ENCODE measurements at regions not wholly inside any gene's neighbourhood (a gene's known extent, or its start where the extent isn't known, plus 50 kb on each side); places are given as distances from the start of the nearest gene placed in this dataset.
A peak's percentile ranks its signal among the peaks of the same experiment; 100 is the strongest.
"Not testable (repeated sequence)": the region's sequence is repeated elsewhere in the genome, so short reads cannot be mapped to it uniquely, and the experiment has no call there.

DNA sequence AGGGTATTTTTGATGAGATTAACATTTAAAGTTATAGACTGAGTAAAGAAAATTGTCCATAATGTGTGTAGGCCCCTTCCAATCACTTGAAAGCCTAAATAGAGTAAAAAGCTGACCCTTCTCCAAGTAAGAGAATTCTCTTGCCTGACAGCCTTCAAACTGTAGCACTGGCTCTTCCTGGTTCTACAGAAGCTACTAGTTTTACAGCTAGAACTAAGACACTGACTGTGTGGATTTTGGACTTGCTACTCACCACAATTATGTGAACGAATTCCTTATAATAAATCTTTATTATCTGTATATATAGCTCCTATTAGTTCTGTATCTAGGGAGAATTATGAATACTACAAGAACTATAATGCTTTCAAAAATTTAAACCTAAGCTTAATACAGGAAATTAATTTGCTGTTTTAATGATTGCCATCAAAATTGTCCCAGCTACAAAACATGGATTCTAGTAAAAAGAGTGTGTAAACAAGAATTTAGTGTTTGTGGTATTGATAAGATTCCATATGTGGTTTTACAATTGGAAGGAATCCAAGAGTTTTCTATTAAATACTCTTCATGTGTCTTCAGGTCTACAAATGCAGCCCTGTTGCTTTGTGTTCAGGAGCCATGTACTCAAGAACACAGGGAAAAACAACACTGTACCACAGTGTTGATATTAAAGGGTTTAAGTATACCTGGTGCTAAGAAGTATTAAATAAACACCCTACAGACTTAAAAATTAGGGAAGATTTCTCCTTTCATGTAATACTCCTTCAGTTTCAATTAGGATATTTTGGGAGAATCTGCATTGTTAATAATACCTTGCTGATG is 366.5 kb downstream of the CXXC4 start:
- no peak for DNase-seq

DNA sequence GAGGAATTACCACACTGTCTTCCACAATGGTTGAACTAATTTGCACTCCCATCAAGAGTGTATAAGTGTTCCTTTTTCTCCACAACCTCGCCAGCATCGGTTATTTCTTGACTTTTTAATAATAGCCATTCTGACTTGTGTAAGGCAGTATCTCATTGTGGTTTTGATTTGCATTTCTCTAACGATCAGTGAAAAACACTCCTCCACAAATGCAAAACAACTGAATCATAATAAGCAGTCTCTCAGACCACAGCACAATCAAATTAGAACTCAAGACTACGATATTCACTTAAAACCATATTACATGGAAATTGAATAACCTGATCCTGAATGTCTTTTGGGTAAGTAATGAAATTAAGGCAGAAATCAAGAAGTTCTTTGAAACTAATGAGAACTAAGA is 371.7 kb downstream of the CXXC4 start:
- DNase-seq, result no peak

DNA sequence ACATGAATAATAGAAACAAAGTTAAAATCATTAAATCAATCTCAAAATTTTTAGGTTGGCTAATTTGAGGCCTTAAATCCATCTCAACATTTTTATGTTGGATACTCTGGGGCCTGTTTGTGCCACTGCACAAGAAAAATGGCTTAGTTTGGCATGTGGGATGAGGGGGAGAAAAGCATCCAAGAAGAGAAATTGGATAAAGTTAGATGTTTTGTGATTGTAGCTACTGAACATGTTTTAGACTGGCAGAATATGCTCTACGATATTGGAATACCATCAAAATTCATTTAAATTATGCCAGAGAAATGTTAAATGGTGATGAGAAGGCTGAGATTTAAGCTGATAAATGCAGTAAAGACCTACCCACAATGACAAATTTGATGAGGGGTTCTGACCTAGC is 376.9 kb downstream of the CXXC4 start:
- no peak for DNase-seq

DNA sequence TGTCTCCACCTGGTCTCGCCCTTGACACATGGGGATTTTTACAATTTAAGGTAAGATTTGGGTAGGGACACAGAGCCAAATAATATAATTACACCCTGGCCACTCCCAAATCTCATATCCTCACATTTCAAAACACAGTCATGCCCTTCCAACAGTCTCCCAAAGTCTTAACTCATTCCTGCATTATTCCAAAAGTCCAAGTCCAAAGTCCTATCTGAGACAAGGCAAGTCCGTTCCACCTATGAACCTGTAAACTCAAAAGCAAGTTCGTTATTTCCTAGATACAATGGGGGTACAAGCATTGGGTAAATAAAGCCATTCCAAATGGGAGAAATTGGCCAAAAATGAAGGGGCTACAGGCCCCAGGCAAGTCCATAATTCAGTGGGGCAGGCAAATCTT is 380.8 kb downstream of the CXXC4 start:
- DNase-seq, result no peak

DNA sequence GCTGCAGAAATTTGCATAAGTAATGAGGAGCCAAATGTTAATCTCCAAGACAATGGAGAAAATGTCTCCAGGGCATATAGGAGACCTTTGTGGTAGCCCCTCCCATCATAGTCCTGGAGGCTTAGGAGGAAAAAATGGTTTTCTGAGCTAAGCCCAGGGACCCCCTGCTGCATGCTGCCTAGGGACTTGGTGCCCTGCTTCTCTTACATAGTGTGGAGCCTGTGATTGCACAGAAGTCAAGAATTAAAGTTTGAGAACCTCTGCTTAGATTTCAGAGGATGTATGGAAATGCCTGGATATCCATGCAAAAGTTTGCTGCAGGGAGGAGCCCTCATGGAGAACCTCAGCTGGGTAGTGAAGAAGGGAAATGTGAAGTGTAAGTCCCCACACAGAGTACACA is 379.4 kb upstream of the TACR3 start:
- DNase-seq, result no peak

DNA sequence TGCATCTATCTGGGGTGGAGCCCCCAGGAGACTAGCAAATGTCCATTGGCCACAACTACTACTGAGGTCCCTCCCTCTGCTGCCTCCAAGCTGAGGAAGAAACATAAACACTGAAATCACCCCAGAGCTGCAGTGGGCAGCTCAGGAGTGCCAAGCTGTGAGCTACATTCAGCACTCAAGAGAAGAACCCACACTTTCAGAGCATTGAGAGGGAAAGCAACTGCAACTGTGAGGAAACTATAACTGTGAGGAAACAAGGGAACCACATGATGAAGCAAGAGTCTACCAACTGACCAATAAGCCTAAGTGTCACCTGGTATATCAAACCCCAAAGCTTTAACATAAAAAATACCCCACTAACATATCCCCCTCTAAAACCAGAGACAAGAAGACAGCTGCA is 373.5 kb upstream of the TACR3 start:
- no peak for DNase-seq

DNA sequence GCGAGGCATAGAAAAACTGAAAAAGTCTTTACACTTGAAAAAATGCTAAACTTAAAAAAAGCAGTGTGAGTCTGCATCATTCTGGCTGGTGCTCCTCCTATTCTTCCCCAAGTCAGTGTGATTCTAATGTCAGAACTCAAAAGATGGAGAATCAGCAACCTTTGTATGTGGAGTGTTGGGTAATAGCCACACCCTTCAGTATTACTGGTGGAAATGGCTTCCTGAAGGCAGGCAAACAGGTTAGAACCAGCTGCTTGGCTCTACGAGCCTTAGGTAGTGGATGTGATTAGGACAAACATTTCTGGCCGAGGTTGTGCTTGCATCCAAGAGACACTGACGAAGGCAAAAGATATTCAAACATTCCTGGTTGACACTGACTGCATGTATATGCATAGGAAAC is 353.4 kb upstream of the TACR3 start:
- DNase-seq, result no peak

DNA sequence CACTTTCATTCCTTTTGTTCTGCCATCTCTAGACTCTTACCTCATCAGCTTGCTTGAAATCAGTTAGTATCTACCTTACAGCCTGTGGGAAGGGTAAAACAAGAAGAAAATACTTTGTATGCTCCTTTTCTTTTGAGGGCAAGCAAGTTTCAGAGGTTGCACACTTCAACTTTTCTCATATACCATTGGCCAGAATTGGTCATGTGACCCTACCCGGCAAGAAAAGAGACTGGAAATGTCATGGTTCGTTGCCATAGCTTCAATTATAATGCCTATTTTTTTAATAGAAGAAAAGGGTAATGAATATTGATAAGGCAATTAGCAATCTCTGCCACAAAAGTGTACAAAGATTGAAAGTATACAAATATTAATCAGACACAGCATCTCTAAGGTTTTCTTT is 346.7 kb upstream of the TACR3 start:
- DNase-seq, result no peak

DNA sequence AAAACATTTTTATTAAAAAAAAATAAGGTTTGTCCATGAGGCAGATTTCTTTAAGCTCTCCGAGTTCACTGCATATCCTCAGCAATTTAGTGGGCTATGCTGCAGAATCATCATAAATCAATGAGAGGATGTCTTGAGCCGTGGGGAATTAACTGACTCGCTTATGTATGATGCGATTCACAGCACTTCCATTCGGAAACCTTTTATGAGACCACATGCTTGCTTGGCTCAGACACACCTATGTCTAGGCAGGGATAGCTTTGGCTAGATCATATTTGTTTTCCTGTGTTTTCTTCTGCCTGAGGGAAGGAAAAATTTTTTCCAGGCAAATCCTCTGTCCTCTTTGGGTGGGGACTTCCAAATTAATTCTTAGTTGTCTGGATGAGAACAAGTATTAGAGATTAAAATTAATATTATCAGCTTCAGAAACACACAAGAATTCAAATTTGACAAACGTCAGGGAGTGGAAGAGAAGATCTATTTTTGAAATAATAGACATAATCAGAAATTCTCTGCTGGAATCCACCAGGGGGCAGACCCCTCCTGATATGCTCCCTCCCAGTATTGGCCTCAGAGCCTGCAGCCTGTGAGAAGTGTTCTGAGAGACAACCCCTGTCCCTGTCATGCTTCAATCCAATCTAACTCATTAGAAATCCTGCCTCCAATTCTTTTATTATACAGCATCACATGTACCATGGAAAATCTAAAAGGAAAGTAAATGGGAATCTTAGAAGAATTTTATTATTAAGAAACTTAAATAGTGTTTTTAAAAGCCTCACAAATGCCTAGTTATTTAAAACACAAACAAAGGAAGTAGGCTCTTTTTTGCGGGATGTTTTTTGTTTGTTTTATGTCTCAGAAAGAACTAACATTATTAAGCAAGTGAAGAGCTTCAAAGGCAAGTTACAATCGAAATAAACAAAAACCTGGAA is 345.1 kb upstream of the TACR3 start:
- DNase-seq, result peak; percentile 16

DNA sequence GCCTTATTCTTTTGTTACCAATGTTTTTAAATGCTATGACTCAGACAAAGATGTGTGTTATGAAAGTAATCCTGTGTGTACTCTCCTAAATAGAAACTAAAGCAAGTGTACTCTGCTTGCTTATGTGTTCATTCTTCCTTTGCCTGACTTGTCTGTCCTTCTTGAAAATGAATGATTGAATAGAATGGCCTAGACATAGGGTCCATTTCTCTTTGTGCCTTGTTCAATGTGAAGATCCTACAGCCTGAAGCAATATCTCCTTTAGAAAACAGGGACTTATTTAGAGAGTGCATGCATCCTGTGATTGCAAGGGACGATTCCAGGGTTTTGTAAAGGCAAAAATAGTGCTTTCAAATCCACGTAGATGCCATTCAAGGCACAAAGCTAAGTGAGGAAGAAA is 343.6 kb upstream of the TACR3 start:
- no peak for DNase-seq

DNA sequence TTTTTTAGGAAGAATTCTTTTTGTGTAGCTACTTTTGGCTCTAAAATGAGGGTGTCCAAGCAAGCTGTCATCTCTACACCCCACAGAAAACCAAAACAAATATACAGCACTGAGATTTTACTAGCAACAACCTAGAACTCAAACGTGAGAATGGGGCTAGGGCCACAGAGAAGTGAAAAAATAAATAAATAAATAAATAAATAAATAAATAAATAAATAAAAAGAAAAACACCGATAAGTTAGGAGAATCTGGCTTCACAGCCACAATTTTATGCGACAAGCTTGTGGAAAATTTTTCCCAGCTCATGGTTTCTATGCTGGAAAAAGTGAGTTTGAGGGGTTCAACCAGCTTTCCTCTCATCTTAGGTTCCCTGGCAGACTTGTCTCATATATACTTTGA is 324.6 kb upstream of the TACR3 start:
- no peak for DNase-seq

DNA sequence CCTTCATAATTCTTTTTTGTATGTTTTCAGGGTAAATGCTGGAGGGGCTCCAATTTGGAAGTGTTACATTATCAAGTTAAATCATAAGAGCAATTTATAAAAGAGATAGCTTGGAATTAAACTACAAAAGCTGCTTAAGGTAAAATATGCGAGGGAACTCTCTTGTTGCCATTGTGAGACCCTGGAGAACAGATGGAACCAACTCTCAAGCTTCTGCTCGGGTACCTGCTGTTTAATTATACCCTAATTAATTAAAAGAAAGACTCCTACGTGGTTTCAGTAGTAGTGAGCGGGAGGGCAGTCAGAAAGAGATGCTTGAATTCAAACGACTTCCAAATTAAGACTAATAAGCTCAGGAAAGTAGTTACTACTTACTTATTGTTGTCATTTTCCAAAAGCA is 313.1 kb upstream of the TACR3 start:
- DNase-seq, result no peak

DNA sequence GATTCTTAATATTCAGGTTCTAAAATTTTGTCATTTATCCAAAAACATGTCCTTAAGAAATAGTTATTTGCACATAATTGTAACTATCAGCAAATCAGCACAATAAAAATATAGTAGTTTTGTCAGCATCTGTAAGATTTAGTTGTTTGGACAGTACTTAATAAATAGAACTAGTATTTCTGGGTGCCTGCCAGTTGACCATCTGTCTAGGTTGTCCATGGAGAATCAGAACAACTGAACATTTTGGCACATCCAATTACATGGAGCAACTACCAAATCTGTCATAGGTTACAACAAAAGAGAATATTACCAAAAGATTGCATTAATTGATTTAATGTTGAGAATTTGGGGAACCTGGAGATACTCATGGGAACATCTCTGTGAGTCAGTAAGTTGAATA is 305.5 kb upstream of the TACR3 start:
- DNase-seq, result no peak

DNA sequence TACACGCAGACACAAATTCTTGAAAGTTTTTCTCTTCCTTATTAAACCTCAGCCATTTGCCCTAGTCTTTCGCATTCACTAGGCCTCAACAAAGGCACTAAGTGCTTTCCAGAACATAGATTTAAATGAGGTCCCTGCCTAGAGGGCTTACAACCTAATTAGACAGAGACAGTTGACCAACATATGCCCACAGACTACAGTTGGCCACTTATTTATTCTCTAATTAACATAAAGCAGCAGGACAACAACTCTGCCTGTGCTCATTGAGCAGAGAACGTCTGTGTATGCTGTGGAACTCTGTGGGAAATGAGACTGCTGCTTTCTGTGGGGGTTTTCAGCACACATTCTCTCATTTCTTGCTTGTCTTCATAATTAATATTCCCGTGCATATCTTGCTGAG is 303.0 kb upstream of the TACR3 start:
- DNase-seq, result no peak

DNA sequence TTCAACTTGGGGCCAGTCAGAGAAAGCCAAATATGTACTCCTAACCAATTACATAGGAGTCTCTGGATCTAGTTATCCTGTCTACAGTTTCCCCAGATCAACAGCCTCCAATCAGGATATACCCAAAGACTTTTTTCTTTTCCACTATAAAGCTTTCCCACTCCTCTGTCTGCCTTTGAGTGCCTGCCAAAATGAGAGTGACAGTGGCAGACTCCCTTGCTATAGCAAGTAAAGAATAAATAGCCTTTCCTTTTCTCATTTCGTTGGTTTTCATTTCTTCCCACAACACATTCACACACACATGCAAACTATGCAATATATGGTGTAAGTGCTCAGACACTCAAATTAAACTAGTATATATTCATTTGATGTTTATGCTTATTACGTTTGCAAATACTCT is 302.4 kb upstream of the TACR3 start:
- no peak for DNase-seq

DNA sequence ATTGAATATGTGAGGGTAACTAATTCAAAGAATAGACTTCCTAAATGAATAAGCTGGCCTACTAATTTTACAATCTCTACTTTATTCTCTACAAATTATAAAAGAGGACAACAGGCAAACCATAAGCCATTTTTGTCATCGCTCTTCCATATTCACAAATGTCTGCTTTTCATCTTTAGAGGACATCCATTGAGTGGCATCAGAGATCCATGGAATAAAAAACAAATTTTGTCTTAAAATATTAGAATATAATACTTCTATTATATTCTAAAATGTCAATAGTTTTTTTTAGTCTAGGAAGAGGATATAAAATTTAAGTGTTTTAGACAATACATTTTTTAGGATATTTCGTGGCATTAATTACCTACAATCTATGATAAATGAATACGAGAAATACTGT is 300.9 kb upstream of the TACR3 start:
- DNase-seq, result no peak

DNA sequence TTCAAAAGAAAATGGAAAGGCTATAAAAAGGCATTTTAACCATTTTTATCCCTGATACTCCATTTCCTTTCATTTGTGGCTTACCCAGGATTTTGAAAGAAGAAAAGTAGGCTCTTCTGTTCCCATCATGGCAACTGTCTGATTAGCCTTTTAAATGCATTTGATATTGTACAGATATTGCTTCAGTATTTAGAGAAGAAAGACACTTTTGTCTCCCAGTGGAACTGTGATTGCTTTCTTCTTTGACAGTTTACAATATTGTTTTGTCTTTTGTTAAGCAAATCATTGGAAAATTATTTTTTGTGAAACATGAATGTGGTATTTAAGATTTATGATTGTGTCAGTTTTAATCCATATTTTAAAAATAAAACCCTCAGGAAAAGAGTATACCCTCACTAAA is 297.4 kb upstream of the TACR3 start:
- no peak for DNase-seq

DNA sequence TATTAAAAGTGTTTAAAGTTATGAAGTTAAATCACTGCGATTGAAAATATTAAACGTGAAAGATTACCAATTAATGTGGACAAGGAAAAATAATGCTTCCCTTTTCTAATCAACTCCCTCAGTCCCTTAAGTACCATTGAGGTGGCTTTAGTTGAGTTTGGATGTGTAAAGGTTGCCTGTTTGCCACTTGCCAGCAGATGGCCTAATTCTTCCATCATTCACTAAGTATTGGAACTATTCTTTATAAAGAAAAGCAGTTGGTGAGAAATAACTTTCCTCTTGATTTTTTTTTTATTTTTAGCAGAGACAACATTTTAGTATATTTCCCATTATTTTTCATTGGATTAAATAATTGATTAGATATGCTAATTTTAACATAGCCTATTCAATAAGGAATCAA is 295.9 kb upstream of the TACR3 start:
- DNase-seq, result no peak

DNA sequence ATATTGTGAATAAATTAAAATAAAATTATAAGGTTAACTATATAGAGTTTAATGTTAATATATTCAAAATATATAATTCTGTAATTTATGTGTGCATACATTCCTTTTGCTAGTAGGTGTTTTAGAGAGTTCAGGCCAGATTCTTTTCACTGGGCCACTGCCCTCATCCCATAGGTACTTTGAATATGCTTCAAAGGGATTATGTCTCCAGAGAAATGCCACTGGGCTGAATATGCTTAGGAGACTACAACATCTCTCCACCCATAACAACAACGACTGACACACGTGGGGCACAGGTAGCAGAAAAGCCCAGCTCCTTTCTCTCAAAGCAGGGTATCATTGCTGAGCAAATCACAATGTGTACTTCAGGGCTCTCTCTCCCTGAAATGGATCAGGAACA is 290.9 kb upstream of the TACR3 start:
- no peak for DNase-seq

DNA sequence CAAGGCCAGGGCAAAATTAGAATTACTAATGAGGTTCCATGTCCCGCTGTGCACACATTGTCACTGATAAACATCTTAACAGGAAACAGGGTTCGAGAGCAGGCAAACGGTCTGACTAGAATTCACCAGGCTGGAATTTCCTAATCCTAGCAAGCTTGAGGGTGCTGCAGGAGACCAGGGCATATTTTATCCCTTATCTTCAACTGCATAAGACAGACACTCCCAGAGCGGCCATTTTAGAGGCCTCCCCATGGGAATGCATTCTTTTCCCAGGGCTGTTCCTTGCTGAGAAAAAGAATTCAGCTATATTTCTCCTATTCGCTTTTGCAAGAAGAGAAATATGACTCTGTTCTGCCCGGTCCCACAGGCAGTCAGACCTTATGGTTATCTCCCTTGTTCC is 282.5 kb upstream of the TACR3 start:
- DNase-seq, result not testable (repeated sequence)

DNA sequence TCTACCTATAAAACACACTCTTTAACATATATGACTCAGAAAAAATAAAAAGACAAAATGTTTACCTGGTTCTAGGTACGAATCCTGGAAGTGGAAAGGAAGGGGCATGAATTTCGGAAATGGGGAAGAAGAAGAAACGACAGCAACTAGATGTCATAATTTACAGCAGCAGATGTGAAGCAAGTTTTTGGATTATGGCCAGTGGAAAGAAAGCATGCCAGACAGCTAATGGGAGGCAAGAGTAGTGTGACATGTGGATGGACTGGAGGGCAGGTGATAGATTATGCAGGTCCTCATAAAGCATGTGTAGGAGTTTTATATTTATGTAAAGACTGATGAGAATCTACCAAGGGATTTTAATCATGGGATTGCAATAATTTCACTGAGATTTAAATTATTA is 279.0 kb upstream of the TACR3 start:
- DNase-seq, result no peak

DNA sequence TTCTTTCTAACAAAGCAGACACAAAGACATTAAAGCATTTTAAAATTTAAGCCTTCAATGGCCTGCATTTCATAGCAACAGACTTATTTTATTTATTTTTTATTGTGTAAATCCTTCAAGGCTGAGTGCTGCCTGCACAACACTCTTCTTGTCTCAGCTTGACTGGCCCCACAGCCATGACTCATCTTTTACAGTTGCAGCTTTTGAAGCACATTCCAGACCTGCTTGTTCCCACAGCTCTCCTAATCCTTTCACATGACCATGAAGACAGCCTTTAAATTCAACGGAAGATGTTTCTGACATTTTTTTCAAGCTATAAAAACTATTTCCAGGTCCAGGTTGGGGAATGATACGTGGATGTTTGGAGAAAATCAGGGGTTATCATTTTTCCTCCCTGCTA is 276.9 kb upstream of the TACR3 start:
- DNase-seq, result no peak

DNA sequence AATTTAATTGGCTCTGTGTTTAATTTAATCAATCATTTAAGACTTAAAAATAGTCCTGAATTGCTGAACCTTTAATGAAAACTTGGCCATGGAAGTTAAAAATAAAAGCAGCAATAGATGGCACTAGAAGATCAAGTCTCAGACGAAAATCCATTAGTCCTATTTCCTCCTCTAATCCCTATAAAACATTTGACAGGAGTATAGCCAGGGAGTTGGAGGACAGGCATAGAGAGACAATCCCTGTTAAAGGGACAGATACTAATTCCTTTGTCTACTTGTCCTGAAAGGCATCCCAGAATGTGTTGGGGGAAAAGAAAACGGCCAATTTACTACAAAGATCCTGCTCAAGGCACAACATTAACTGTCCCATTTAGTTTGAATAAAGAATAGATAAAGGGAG is 276.3 kb upstream of the TACR3 start:
- no peak for DNase-seq

DNA sequence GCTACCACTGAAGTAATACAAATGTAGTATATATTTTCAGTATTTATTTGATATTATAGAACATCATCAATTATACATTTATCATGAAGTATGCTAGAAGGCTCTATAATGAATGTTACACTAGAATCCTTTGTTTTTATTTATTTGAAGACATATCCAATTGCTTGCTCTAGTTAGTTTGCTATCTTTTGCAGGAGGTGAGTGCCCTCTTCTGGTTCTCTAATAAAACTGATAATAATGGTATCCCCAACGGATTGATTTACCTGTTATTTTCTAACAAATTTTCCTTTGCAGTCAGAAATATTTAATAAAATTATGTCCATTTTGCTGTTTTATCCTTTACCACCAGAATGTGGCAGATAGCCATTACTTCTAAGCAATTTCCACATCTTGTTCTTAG is 274.3 kb upstream of the TACR3 start:
- no peak for DNase-seq

Measured in dermis blood vessel endothelial cell (primary cell).